Activated B cell treated with CpG ODN at 0.5 μM for 24 hours (primary cell): ENCODE measurements at regions not wholly inside any gene's neighbourhood (a gene's known extent, or its start where the extent isn't known, plus 50 kb on each side); places are given as distances from the start of the nearest gene placed in this dataset.

Source experiments
- ATAC-seq: fragments of 200-7000 bp; cut with Tn5 transposase; one replicate; pipeline ENCODE4 v1.10.0; 2021; ENCODE audit warnings: low read depth, mild to moderate bottlenecking, moderate library complexity
- CTCF ChIA-PET: fragments of 350-600 bp; sonication (Branson Sonifier 250); formaldehyde crosslinking; loops from one replicate; lab custom pipeline; 2021; ENCODE audit warnings: antibody characterized with exemption; lab: Charles Lee
- POLR2A ChIA-PET: fragments of 350-600 bp; sonication (Branson Sonifier 250); formaldehyde crosslinking; loops from one replicate; lab custom pipeline; 2021; ENCODE audit warnings: antibody characterized with exemption; lab: Charles Lee
- DNase-seq: peaks from one replicate; pipeline ENCODE4 v3.0.0; 2022
- H3K27ac Mint-ChIP-seq: one replicate; pipeline ENCODE4 v1.8.0; 2020; ENCODE audit warnings: mixed read lengths
- H3K27me3 Mint-ChIP-seq: one replicate; pipeline ENCODE4 v1.8.0; 2021; ENCODE audit warnings: mixed read lengths
- H3K36me3 Mint-ChIP-seq: one replicate; pipeline ENCODE4 v1.8.0; 2021; ENCODE audit warnings: low read depth, mixed read lengths
- H3K4me1 Mint-ChIP-seq: one replicate; pipeline ENCODE4 v1.8.0; 2021; ENCODE audit warnings: mixed read lengths
- H3K4me3 Mint-ChIP-seq: one replicate; pipeline ENCODE4 v1.8.0; 2020; ENCODE audit warnings: mild to moderate bottlenecking, mixed read lengths
- H3K9me3 Mint-ChIP-seq: one replicate; pipeline ENCODE4 v1.8.0; 2020; ENCODE audit warnings: mixed read lengths
- CTCF ChIP-seq: fragments of 200-600 bp; IDR thresholded peaks from one replicate; pipeline ENCODE4 v1.8.0; 2022; ENCODE audit warnings: antibody characterized with exemption, mild to moderate bottlenecking
- intact Hi-C: fragments of 100-400 bp; cut with micrococcal nuclease; formaldehyde crosslinking; loops from one replicate; pipeline ENCODE4 v1.15.1; 2024

- Mint-ChIP-seq H3K4me3 (no peak overlapping the region), H3K4me1 (no peaks in the 10 kb centered on the region), H3K9me3 (peaks cover 3% of the 10 kb centered on the region), H3K36me3 (no peaks in the 10 kb centered on the region), H3K27ac (no peak overlapping the region), H3K27me3 (no peaks in the 10 kb centered on the region)
- DNase-seq, result no peak
- ChIA-PET POLR2A (no interaction called here), CTCF (no interaction called here)
- intact Hi-C loops, result no loop called here
- no peak for TF ChIP-seq CTCF
- no peak for ATAC-seq
These were observed 338.3 kb upstream of the ATP11B start for GRCh38 chr3:182455011-182455410.

GRCh38 chr3:182460303-182460702, 333.0 kb upstream of the ATP11B start:
- Mint-ChIP-seq H3K4me3 (no peak overlapping the region), H3K27me3 (no peaks in the 10 kb centered on the region), H3K9me3 (peaks cover 6% of the 10 kb centered on the region), H3K36me3 (no peaks in the 10 kb centered on the region), H3K4me1 (no peaks in the 10 kb centered on the region), H3K27ac (no peak overlapping the region)
- ChIA-PET CTCF (no interaction called here), POLR2A (no interaction called here)
- no peak for DNase-seq
- no peak for TF ChIP-seq CTCF
- intact Hi-C loops, result no loop called here
- ATAC-seq, result no peak

- CTCF ChIA-PET, result no interaction called here
- Mint-ChIP-seq H3K4me1 (no peaks in the 10 kb centered on the region), H3K9me3 (peaks cover 4% of the 10 kb centered on the region), H3K27me3 (no peaks in the 10 kb centered on the region), H3K27ac (no peak overlapping the region), H3K4me3 (no peak overlapping the region), H3K36me3 (no peaks in the 10 kb centered on the region)
- ATAC-seq (no peak), DNase-seq (no peak)
- TF ChIP-seq CTCF, result no peak
- intact Hi-C loops, result no loop called here
- POLR2A ChIA-PET, result no interaction called here
These were observed 331.2 kb upstream of the ATP11B start for GRCh38 chr3:182462152-182462551.

GRCh38 chr3:182464513-182465145, 328.7 kb upstream of the ATP11B start:
- Mint-ChIP-seq H3K9me3 (peaks cover 5% of the 10 kb centered on the region), H3K4me1 (no peaks in the 10 kb centered on the region), H3K4me3 (no peak overlapping the region), H3K36me3 (no peaks in the 10 kb centered on the region), H3K27me3 (no peaks in the 10 kb centered on the region), H3K27ac (no peak overlapping the region)
- CTCF ChIA-PET, result no interaction called here
- intact Hi-C loops, result no loop called here
- DNase-seq, result no peak
- TF ChIP-seq CTCF, result no peak
- POLR2A ChIA-PET, result no interaction called here
- ATAC-seq, result no peak

- intact Hi-C loops, result no loop called here
- no peak for TF ChIP-seq CTCF
- H3K9me3 Mint-ChIP-seq, result peaks cover 5% of the 10 kb centered on the region
- no peaks in the 10 kb centered on the region for H3K36me3 Mint-ChIP-seq
- ATAC-seq (no peak), DNase-seq (no peak)
- H3K4me3 Mint-ChIP-seq, result no peak overlapping the region
- no peaks in the 10 kb centered on the region for H3K27me3 Mint-ChIP-seq
- H3K4me1 Mint-ChIP-seq, result no peaks in the 10 kb centered on the region
- ChIA-PET CTCF (no interaction called here), POLR2A (no interaction called here)
- no peak overlapping the region for H3K27ac Mint-ChIP-seq
These were observed 327.8 kb upstream of the ATP11B start for GRCh38 chr3:182465301-182466185.
